Endothelial cell of umbilical vein (primary cell): ENCODE measurements at regions not wholly inside any gene's neighbourhood (a gene's known extent, or its start where the extent isn't known, plus 50 kb on each side); places are given as distances from the start of the nearest gene placed in this dataset.

Source experiments
- BruUV-seq: library from RNA; stranded (reverse); fragments of 400-500 nt; replicated peaks from 2 replicates; lab custom pipeline; 2021; lab: Mats Ljungman, UMichigan
- CTCF ChIA-PET: fragments of 300-600, 350-600 bp; sonication (Branson Sonifier 250); formaldehyde crosslinking; loops from one replicate; lab custom pipeline; 2021; ENCODE audit warnings: antibody characterized with exemption, inconsistent platforms; lab: Charles Lee
- POLR2A ChIA-PET: fragments of 300-600, 350-600 bp; sonication (Branson Sonifier 250); formaldehyde crosslinking; loops from one replicate; lab custom pipeline; 2021; ENCODE audit warnings: antibody characterized with exemption, inconsistent platforms; lab: Charles Lee
- DNase-seq: peaks from one replicate; pipeline ENCODE4 v3.0.0-alpha.2; 2011; ENCODE audit warnings: low read depth, low spot score
- FAIRE-seq: peaks from 2 replicates; lab custom pipeline; 2011; peaks lifted over from hg19 to GRCh38; lab: Jason Lieb, UNC
- H2AFZ ChIP-seq: 2 replicates; pipeline ENCODE4 v1.6.0; 2012; ENCODE audit warnings: low read depth, low read length, control low read depth, inconsistent platforms
- H3K27ac ChIP-seq: 2 replicates; pipeline ENCODE4 v1.5.1; 2011; ENCODE audit warnings: low read depth, mild to moderate bottlenecking, control low read depth, low read length, moderate library complexity; ENCODE audit not compliant: insufficient read depth
- H3K27me3 ChIP-seq, 2 experiments: 2 replicates each; pipeline versions ENCODE4 v1.6.0 to v1.6.1; 2011; ENCODE audit warnings: low read length in 2 of 2, mixed read lengths in 1 of 2; ENCODE audit not compliant: control insufficient read depth in 2 of 2, insufficient read depth in 2 of 2
- H3K36me3 ChIP-seq, 2 experiments: 2 replicates in 1 of 2; 3 replicates in 1 of 2; pipeline ENCODE4 v1.5.1; 2011; ENCODE audit warnings: low read length in 2 of 2, mild to moderate bottlenecking in 1 of 2, moderate library complexity in 1 of 2; ENCODE audit not compliant: control insufficient read depth in 2 of 2, insufficient read depth in 2 of 2; ENCODE audit errors: extremely low read depth in 1 of 2
- H3K4me1 ChIP-seq: 3 replicates; pipeline ENCODE4 v1.5.1; 2011; ENCODE audit warnings: mild to moderate bottlenecking, low read length; ENCODE audit not compliant: control insufficient read depth, insufficient read depth; ENCODE audit errors: extremely low read depth
- H3K4me2 ChIP-seq: 2 replicates; pipeline ENCODE4 v1.6.1; 2011; ENCODE audit warnings: low read length, control low read depth, mixed read lengths; ENCODE audit not compliant: insufficient read depth
- H3K4me3 ChIP-seq, 3 experiments: fragments of 200-600 bp in 1 of 3; sonication (generic), shearing (Covaris generic) in 1 of 3; replicated peaks in 1 of 3; 2 replicates each; pipeline ENCODE4 v1.5.1; 2011 to 2016; ENCODE audit warnings: control low read depth in 3 of 3, low read length in 3 of 3, mild to moderate bottlenecking in 2 of 3, inconsistent platforms in 1 of 3, low read depth in 1 of 3, moderate library complexity in 1 of 3; ENCODE audit not compliant: insufficient read depth in 1 of 3
- H3K79me2 ChIP-seq: 2 replicates; pipeline ENCODE4 v1.6.0; 2012; ENCODE audit warnings: low read length, inconsistent platforms; ENCODE audit not compliant: control insufficient read depth, insufficient read depth
- H3K9ac ChIP-seq: replicated peaks from 2 replicates; pipeline ENCODE3; 2011; ENCODE audit warnings: low read length, control low read depth; ENCODE audit not compliant: insufficient read depth; ENCODE audit errors: extremely low read depth
- H3K9me1 ChIP-seq: replicated peaks from 3 replicates; pipeline ENCODE4 v1.6.0; 2011; ENCODE audit warnings: mild to moderate bottlenecking, low read length; ENCODE audit not compliant: control insufficient read depth, insufficient read depth; ENCODE audit errors: extremely low read depth
- H3K9me3 ChIP-seq: replicated peaks from 2 replicates; pipeline ENCODE4 v1.5.1; 2012; ENCODE audit warnings: low read length, inconsistent platforms; ENCODE audit not compliant: control insufficient read depth, insufficient read depth
- H4K20me1 ChIP-seq: replicated peaks from 2 replicates; pipeline ENCODE3; 2011; ENCODE audit warnings: mild to moderate bottlenecking, low read length; ENCODE audit not compliant: control insufficient read depth, insufficient read depth; ENCODE audit errors: extremely low read depth
- CTCF ChIP-seq, 2 donors: IDR thresholded peaks; 1 replicate in 1 of 2; 2 replicates in 1 of 2; pipeline ENCODE4 v1.5.1; 2011; ENCODE audit warnings: low read length in 2 of 2, mild to moderate bottlenecking in 2 of 2, moderate library complexity in 2 of 2, control low read depth in 1 of 2, inconsistent platforms in 1 of 2, low read depth in 1 of 2; ENCODE audit not compliant: insufficient read depth in 1 of 2; ENCODE audit errors: extremely low read depth in 1 of 2
- EZH2 ChIP-seq: IDR thresholded peaks from 2 replicates; pipeline ENCODE4 v1.6.1; 2012; ENCODE audit warnings: borderline replicate concordance, low read depth, mild to moderate bottlenecking, moderate library complexity, low read length, inconsistent platforms; ENCODE audit not compliant: severe bottlenecking
- FOS ChIP-seq: IDR thresholded peaks from 2 replicates; pipeline ENCODE4 v1.6.1; 2011; ENCODE audit warnings: mild to moderate bottlenecking, low read length, moderate library complexity, borderline replicate concordance; ENCODE audit not compliant: insufficient read depth
- GATA2 ChIP-seq: IDR thresholded peaks from 2 replicates; pipeline ENCODE4 v1.7.0; 2011; ENCODE audit warnings: low read depth, mild to moderate bottlenecking, moderate library complexity, mixed read lengths, low read length; ENCODE audit not compliant: insufficient read length, insufficient read depth
- JUN ChIP-seq: IDR thresholded peaks from 2 replicates; pipeline ENCODE4 v1.6.1; 2011; ENCODE audit warnings: borderline replicate concordance, low read depth; ENCODE audit not compliant: insufficient read length, insufficient read depth
- MAX ChIP-seq: IDR thresholded peaks from 2 replicates; pipeline ENCODE4 v1.6.1; 2011; ENCODE audit not compliant: insufficient read depth, insufficient read length
- MYC ChIP-seq: IDR thresholded peaks from one replicate; pipeline ENCODE4 v1.6.1; 2011; ENCODE audit warnings: mild to moderate bottlenecking, low read depth, low read length
- POLR2A ChIP-seq: IDR thresholded peaks from 2 replicates; pipeline ENCODE4 v1.6.1; 2012; ENCODE audit warnings: low read depth, mild to moderate bottlenecking, control low read depth, low read length
- POLR2AphosphoS5 ChIP-seq: IDR thresholded peaks from 2 replicates; pipeline ENCODE4 v1.6.1; 2012; ENCODE audit warnings: low read depth, mild to moderate bottlenecking, control low read depth, low read length, moderate library complexity; ENCODE audit not compliant: insufficient read depth
- dilution Hi-C: fragments of 300-500 bp; cut with MboI; formaldehyde crosslinking; loops from one replicate; pipeline ENCODE4 v1.15.0; 2019; ENCODE audit warnings: low sequenced_read_pairs; ENCODE audit not compliant: extremely low pct_ligation_motif_present
- intact Hi-C: fragments of 100-400 bp; cut with micrococcal nuclease; formaldehyde crosslinking; loops from one replicate; pipeline ENCODE4 v1.10.0; 2022

- H4K20me1 ChIP-seq: no peaks in the 10 kb centered on the region
- no peaks in the 10 kb centered on the region for H3K79me2 ChIP-seq
- peaks cover 4% of the 10 kb centered on the region for H3K9me3 ChIP-seq
- H3K4me2 ChIP-seq: no peak overlapping the region
- intact Hi-C loops (no loop called here), dilution Hi-C loops (no loop called here)
- BruUV-seq: no TSS peak
- no peaks in the 10 kb centered on the region for H3K36me3 ChIP-seq
- TF ChIP-seq POLR2A: no peak
- no peak for TF ChIP-seq FOS
- no peak for TF ChIP-seq MAX
- no peak for TF ChIP-seq CTCF (IDR thresholded peaks at IDR 0.05; ENCODE audit: extremely low read depth in 1 of 2, insufficient read depth in 1 of 2, low read depth in 1 of 2, low read length in 2 of 2)
- TF ChIP-seq GATA2: no peak
- no peak for TF ChIP-seq MYC
- no peak for TF ChIP-seq EZH2
- no peak for TF ChIP-seq POLR2AphosphoS5
- TF ChIP-seq JUN: no peak
- H3K27me3 ChIP-seq: no peaks in the 10 kb centered on the region
- no peaks in the 10 kb centered on the region for H3K9me1 ChIP-seq
- no peak overlapping the region for H3K27ac ChIP-seq
- H3K4me3 ChIP-seq: no peak overlapping the region
- H2AFZ ChIP-seq: no peak overlapping the region
- H3K9ac ChIP-seq: no peak overlapping the region
- DNase-seq (no peak), FAIRE-seq (no peak)
- H3K4me1 ChIP-seq: no peaks in the 10 kb centered on the region
- CTCF ChIA-PET: no interaction called here
- POLR2A ChIA-PET: no interaction called here
Measured at GRCh38 chr6:1200409-1201101, 111.3 kb upstream of the FOXQ1 start.
